ENCODE measurements at regions not wholly inside any gene's neighbourhood (a gene's known extent, or its start where the extent isn't known, plus 50 kb on each side); places are given as distances from the start of the nearest gene placed in this dataset.
"Not testable (repeated sequence)": the region's sequence is repeated elsewhere in the genome, so short reads cannot be mapped to it uniquely, and the experiment has no call there.

GRCh38 chr13:44307844-44308243 lies 65.8 kb upstream of the SERP2 start:
- no peak for DNase-seq (ENCODE audit: low spot score)

- no peak for DNase-seq (ENCODE audit: low spot score)
Measured at GRCh38 chr13:44308352-44308751, 65.3 kb upstream of the SERP2 start.

GRCh38 chr13:44309794-44310757 lies 63.5 kb upstream of the SERP2 start:
- DNase-seq (ENCODE audit: low spot score) = no peak

GRCh38 chr13:44311011-44311780 lies 62.4 kb upstream of the SERP2 start:
- DNase-seq (ENCODE audit: low spot score) = no peak

- DNase-seq (ENCODE audit: low spot score) = no peak
Measured at GRCh38 chr13:44312131-44312530, 61.5 kb upstream of the SERP2 start.

- peak; percentile 90 for DNase-seq (ENCODE audit: low spot score)
Measured at GRCh38 chr13:44312834-44313551, 60.6 kb upstream of the SERP2 start.

- peak; percentile 65 for DNase-seq (ENCODE audit: low spot score)
Measured at GRCh38 chr13:44313674-44314073, 60.0 kb upstream of the SERP2 start.

GRCh38 chr13:44314160-44314559 lies 59.5 kb upstream of the SERP2 start:
- DNase-seq (ENCODE audit: low spot score) = not testable (repeated sequence)

DNA sequence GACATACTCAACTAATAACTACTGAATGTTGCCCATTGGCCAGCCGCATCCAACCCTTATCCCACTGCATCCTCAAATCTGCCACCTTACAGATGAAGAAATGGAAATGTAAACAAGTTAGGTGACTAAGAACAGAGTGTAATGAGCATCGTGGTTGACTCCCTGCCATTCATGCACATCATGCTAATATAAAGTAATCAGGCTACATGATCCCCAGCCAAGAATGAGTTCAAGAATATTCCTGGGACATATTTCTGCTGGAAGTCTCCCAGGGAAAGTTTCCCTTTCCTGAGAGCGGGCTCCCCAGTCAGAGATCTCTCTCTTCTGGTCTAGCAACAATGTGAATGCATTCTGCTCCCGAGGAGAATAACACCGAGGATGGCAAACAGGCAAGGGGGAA lies 55.9 kb upstream of the SERP2 start:
- no peak for DNase-seq (ENCODE audit: low spot score)

GRCh38 chr13:44318161-44318560 lies 55.5 kb upstream of the SERP2 start:
- DNase-seq (ENCODE audit: low spot score) = no peak

- DNase-seq (ENCODE audit: low spot score) = no peak
Measured at GRCh38 chr13:44320611-44321010, 53.0 kb upstream of the SERP2 start.

- DNase-seq (ENCODE audit: low spot score) = no peak
Measured at GRCh38 chr13:44321961-44322360, 51.7 kb upstream of the SERP2 start.

- DNase-seq (ENCODE audit: low spot score) = no peak
Measured at GRCh38 chr13:44322928-44323327, 50.7 kb upstream of the SERP2 start.

- no peak for DNase-seq (ENCODE audit: low spot score)
Measured at GRCh38 chr13:44323754-44324153, 49.9 kb upstream of the SERP2 start.

Data from RKO (cell line).